SJSA1 (cell line): ENCODE measurements at regions not wholly inside any gene's neighbourhood (a gene's known extent, or its start where the extent isn't known, plus 50 kb on each side); places are given as distances from the start of the nearest gene placed in this dataset.

Experiments used
- DNase-seq, 2 experiments: peaks; one replicate each; pipeline ENCODE4 v3.0.0-alpha.2; 2015 to 2020; ENCODE audit warnings: low spot score in 2 of 2, low read depth in 1 of 2
- H3K27ac ChIP-seq: fragments of 250-450 bp; sonication (Bioruptor Pico); 2 replicates; pipeline ENCODE4 v1.5.1; 2020; ENCODE audit warnings: mild to moderate bottlenecking, moderate library complexity
- H3K27me3 ChIP-seq: fragments of 250-450 bp; sonication (Bioruptor Pico); replicated peaks from 2 replicates; pipeline ENCODE4 v1.5.1; 2020; ENCODE audit warnings: mild to moderate bottlenecking, moderate library complexity
- H3K36me3 ChIP-seq: fragments of 250-450 bp; sonication (Bioruptor Pico); 2 replicates; pipeline ENCODE4 v1.5.1; 2020; ENCODE audit warnings: mild to moderate bottlenecking
- H3K4me1 ChIP-seq: fragments of 250-450 bp; sonication (Bioruptor Pico); replicated peaks from 2 replicates; pipeline ENCODE4 v1.6.1; 2021; ENCODE audit warnings: mild to moderate bottlenecking
- H3K4me3 ChIP-seq: fragments of 250-450 bp; sonication (Bioruptor Pico); 2 replicates; pipeline ENCODE4 v1.5.1; 2020; ENCODE audit warnings: mild to moderate bottlenecking
- H3K9me3 ChIP-seq: fragments of 250-450 bp; sonication (Bioruptor Pico); replicated peaks from 2 replicates; pipeline ENCODE4 v1.5.1; 2020; ENCODE audit warnings: mild to moderate bottlenecking

- no peaks in the 10 kb centered on the region for H3K36me3 ChIP-seq
- H3K9me3 ChIP-seq: no peaks in the 10 kb centered on the region
- H3K4me1 ChIP-seq: no peaks in the 10 kb centered on the region
- no peak overlapping the region for H3K4me3 ChIP-seq
- no peak overlapping the region for H3K27ac ChIP-seq
- no peaks in the 10 kb centered on the region for H3K27me3 ChIP-seq
- no peak for DNase-seq
These were observed 316.3 kb upstream of the CXCR4 start for GRCh38 chr2:136434251-136434715.

- H3K4me3 ChIP-seq: no peak overlapping the region
- no peaks in the 10 kb centered on the region for H3K4me1 ChIP-seq
- no peaks in the 10 kb centered on the region for H3K9me3 ChIP-seq
- H3K27ac ChIP-seq: no peak overlapping the region
- no peaks in the 10 kb centered on the region for H3K27me3 ChIP-seq
- no peak for DNase-seq
- H3K36me3 ChIP-seq: no peaks in the 10 kb centered on the region
These were observed 315.3 kb upstream of the CXCR4 start for GRCh38 chr2:136433261-136433660.

- no peaks in the 10 kb centered on the region for H3K4me1 ChIP-seq
- H3K27ac ChIP-seq: no peak overlapping the region
- DNase-seq: no peak
- no peaks in the 10 kb centered on the region for H3K9me3 ChIP-seq
- no peak overlapping the region for H3K4me3 ChIP-seq
- H3K36me3 ChIP-seq: no peaks in the 10 kb centered on the region
- H3K27me3 ChIP-seq: no peaks in the 10 kb centered on the region; the same call in none of the 2 replicates
These were observed 306.2 kb upstream of the CXCR4 start for GRCh38 chr2:136424112-136424511.

- H3K9me3 ChIP-seq: no peaks in the 10 kb centered on the region
- H3K4me1 ChIP-seq: no peaks in the 10 kb centered on the region
- H3K4me3 ChIP-seq: peak overlapping the region; percentile 23
- peak; percentile 59 to 64 for DNase-seq
- H3K27me3 ChIP-seq: no peaks in the 10 kb centered on the region; the same call in none of the 2 replicates
- no peaks in the 10 kb centered on the region for H3K36me3 ChIP-seq
- H3K27ac ChIP-seq: no peak overlapping the region
These were observed 305.6 kb upstream of the CXCR4 start for GRCh38 chr2:136423516-136423996.

- Histone ChIP-seq H3K4me1 (no peaks in the 10 kb centered on the region), H3K36me3 (no peaks in the 10 kb centered on the region), H3K27me3 (no peaks in the 10 kb centered on the region; the same call in none of the 2 replicates), H3K27ac (no peak overlapping the region), H3K9me3 (no peaks in the 10 kb centered on the region), H3K4me3 (no peak overlapping the region)
- no peak for DNase-seq
These were observed 304.6 kb upstream of the CXCR4 start for GRCh38 chr2:136422512-136422911.

GRCh38 chr2:136420346-136420745 lies 302.4 kb upstream of the CXCR4 start:
- Histone ChIP-seq H3K36me3 (no peaks in the 10 kb centered on the region), H3K27me3 (no peaks in the 10 kb centered on the region; the same call in none of the 2 replicates), H3K27ac (no peak overlapping the region), H3K4me3 (no peak overlapping the region), H3K9me3 (no peaks in the 10 kb centered on the region), H3K4me1 (no peaks in the 10 kb centered on the region)
- DNase-seq: no peak

- no peaks in the 10 kb centered on the region for H3K27me3 ChIP-seq
- H3K27ac ChIP-seq: no peak overlapping the region
- H3K9me3 ChIP-seq: no peaks in the 10 kb centered on the region
- no peaks in the 10 kb centered on the region for H3K36me3 ChIP-seq
- no peak overlapping the region for H3K4me3 ChIP-seq
- no peak for DNase-seq
- no peaks in the 10 kb centered on the region for H3K4me1 ChIP-seq
These were observed 294.0 kb upstream of the CXCR4 start for GRCh38 chr2:136411946-136412345.

- Histone ChIP-seq H3K27ac (no peak overlapping the region), H3K4me3 (no peak overlapping the region), H3K9me3 (no peaks in the 10 kb centered on the region), H3K27me3 (no peaks in the 10 kb centered on the region), H3K36me3 (no peaks in the 10 kb centered on the region), H3K4me1 (no peaks in the 10 kb centered on the region)
- DNase-seq: no peak
These were observed 292.7 kb upstream of the CXCR4 start for GRCh38 chr2:136410673-136411072.

GRCh38 chr2:136408795-136409194 lies 290.8 kb upstream of the CXCR4 start:
- Histone ChIP-seq H3K27ac (no peak overlapping the region), H3K9me3 (0 out of 2 replicates have a peak, but pooled peaks cover 2% of the 10 kb centered on the region), H3K36me3 (no peaks in the 10 kb centered on the region), H3K4me1 (no peaks in the 10 kb centered on the region), H3K4me3 (no peak overlapping the region), H3K27me3 (no peaks in the 10 kb centered on the region)
- no peak for DNase-seq

- Histone ChIP-seq H3K4me1 (no peaks in the 10 kb centered on the region), H3K36me3 (no peaks in the 10 kb centered on the region), H3K27ac (no peak overlapping the region), H3K9me3 (0 out of 2 replicates have a peak, but pooled peaks cover 5% of the 10 kb centered on the region), H3K4me3 (no peak overlapping the region), H3K27me3 (no peaks in the 10 kb centered on the region)
- no peak for DNase-seq
These were observed 290.0 kb upstream of the CXCR4 start for GRCh38 chr2:136407952-136408318.

- Histone ChIP-seq H3K4me3 (no peak overlapping the region), H3K4me1 (no peaks in the 10 kb centered on the region), H3K9me3 (0 out of 2 replicates have a peak, but pooled peaks cover 5% of the 10 kb centered on the region), H3K27ac (no peak overlapping the region), H3K36me3 (no peaks in the 10 kb centered on the region), H3K27me3 (no peaks in the 10 kb centered on the region)
- no peak for DNase-seq
These were observed 289.4 kb upstream of the CXCR4 start for GRCh38 chr2:136407117-136407951.

- Histone ChIP-seq H3K36me3 (no peaks in the 10 kb centered on the region), H3K9me3 (0 out of 2 replicates have a peak, but pooled peaks cover 5% of the 10 kb centered on the region), H3K27ac (no peak overlapping the region), H3K4me1 (no peaks in the 10 kb centered on the region), H3K4me3 (no peak overlapping the region), H3K27me3 (no peaks in the 10 kb centered on the region; the same call in 1 of the 2 replicates)
- no peak for DNase-seq
These were observed 287.0 kb upstream of the CXCR4 start for GRCh38 chr2:136404925-136405324.

GRCh38 chr2:136404176-136404575 lies 286.2 kb upstream of the CXCR4 start:
- DNase-seq: no peak
- Histone ChIP-seq H3K27me3 (no peaks in the 10 kb centered on the region; the same call in 1 of the 2 replicates), H3K27ac (no peak overlapping the region), H3K36me3 (no peaks in the 10 kb centered on the region), H3K9me3 (0 out of 2 replicates have a peak, but pooled peaks cover 5% of the 10 kb centered on the region), H3K4me3 (no peak overlapping the region), H3K4me1 (no peaks in the 10 kb centered on the region)

GRCh38 chr2:136402281-136402680 lies 284.3 kb upstream of the CXCR4 start:
- DNase-seq: no peak
- Histone ChIP-seq H3K4me1 (no peaks in the 10 kb centered on the region), H3K4me3 (no peak overlapping the region), H3K27ac (no peak overlapping the region), H3K27me3 (no peaks in the 10 kb centered on the region; the same call in 1 of the 2 replicates), H3K36me3 (no peaks in the 10 kb centered on the region), H3K9me3 (0 out of 2 replicates have a peak, but pooled peaks cover 5% of the 10 kb centered on the region)
